RWPE2 (cell line): ENCODE measurements at regions not wholly inside any gene's neighbourhood (a gene's known extent, or its start where the extent isn't known, plus 50 kb on each side); places are given as distances from the start of the nearest gene placed in this dataset.
"Not testable (repeated sequence)": the region's sequence is repeated elsewhere in the genome, so short reads cannot be mapped to it uniquely, and the experiment has no call there.

Experiments used
- ATAC-seq: fragments of 200-7000 bp; cut with Tn5 transposase; 3 replicates; pipeline ENCODE4 v1.9.1; 2021; ENCODE audit warnings: low read depth
- DNase-seq: peaks from one replicate; pipeline ENCODE4 v3.0.0-alpha.2; 2020; ENCODE audit warnings: low spot score
- H3K27ac ChIP-seq: fragments of 450-650 bp; 2 replicates; pipeline ENCODE4 v1.5.1; 2017; ENCODE audit warnings: mild to moderate bottlenecking; ENCODE audit not compliant: poor library complexity, severe bottlenecking
- H3K27me3 ChIP-seq: fragments of 250-450 bp; sonication (Bioruptor Pico); 2 replicates; pipeline ENCODE4 v1.5.1; 2021; ENCODE audit warnings: mild to moderate bottlenecking, moderate library complexity; ENCODE audit not compliant: insufficient read depth, poor library complexity, severe bottlenecking
- H3K36me3 ChIP-seq: fragments of 250-450 bp; sonication (Bioruptor Pico); 2 replicates; pipeline ENCODE4 v1.5.1; 2020; ENCODE audit warnings: low read depth, mild to moderate bottlenecking, moderate library complexity
- H3K4me1 ChIP-seq: fragments of 250-450 bp; sonication (Bioruptor Pico); 2 replicates; pipeline ENCODE4 v1.5.1; 2021; ENCODE audit warnings: mild to moderate bottlenecking, moderate library complexity; ENCODE audit not compliant: insufficient read depth, poor library complexity, severe bottlenecking
- H3K4me3 ChIP-seq: fragments of 250-450 bp; sonication (Bioruptor Pico); 2 replicates; pipeline ENCODE4 v1.5.1; 2021; ENCODE audit warnings: mild to moderate bottlenecking, moderate library complexity; ENCODE audit not compliant: severe bottlenecking
- H3K9me3 ChIP-seq: fragments of 250-450 bp; sonication (Bioruptor Pico); 2 replicates; pipeline ENCODE4 v1.5.1; 2021; ENCODE audit warnings: mild to moderate bottlenecking, moderate library complexity; ENCODE audit not compliant: severe bottlenecking
- CTCF ChIP-seq: fragments of 450-650 bp; IDR thresholded peaks from one replicate; pipeline ENCODE4 v1.5.1; 2017; ENCODE audit warnings: mild to moderate bottlenecking, moderate library complexity; ENCODE audit not compliant: poor library complexity, severe bottlenecking

GRCh38 chr13:85132986-85133385 lies 666.2 kb downstream of the SLITRK6 start:
- H3K9me3 ChIP-seq: no peaks in the 10 kb centered on the region
- no peak overlapping the region for H3K27ac ChIP-seq
- DNase-seq (no peak), ATAC-seq (no peak)
- H3K36me3 ChIP-seq: no peaks in the 10 kb centered on the region
- H3K4me1 ChIP-seq: peaks cover 5% of the 10 kb centered on the region
- no peaks in the 10 kb centered on the region for H3K27me3 ChIP-seq
- no peak for TF ChIP-seq CTCF
- no peak overlapping the region for H3K4me3 ChIP-seq

GRCh38 chr13:85123501-85123900 lies 675.7 kb downstream of the SLITRK6 start:
- H3K27me3 ChIP-seq, H3K4me3 ChIP-seq, ATAC-seq: not testable (repeated sequence)

GRCh38 chr13:85108356-85108755 lies 690.9 kb downstream of the SLITRK6 start:
- Histone ChIP-seq H3K36me3 (no peaks in the 10 kb centered on the region), H3K27ac (no peak overlapping the region), H3K4me1 (peaks cover 6% of the 10 kb centered on the region), H3K27me3 (no peaks in the 10 kb centered on the region), H3K9me3 (no peaks in the 10 kb centered on the region), H3K4me3 (no peak overlapping the region)
- DNase-seq (no peak), ATAC-seq (peak; percentile 71; the same call in 2 of the 3 replicates)
- TF ChIP-seq CTCF: no peak

More at GRCh38 chr13:85123501-85123900, 675.7 kb downstream of the SLITRK6 start:
- not testable (repeated sequence) for H3K27ac ChIP-seq, H3K36me3 ChIP-seq, DNase-seq, H3K9me3 ChIP-seq, H3K4me1 ChIP-seq

GRCh38 chr13:85099245-85099644 lies 700.0 kb downstream of the SLITRK6 start:
- no peaks in the 10 kb centered on the region for H3K4me1 ChIP-seq
- H3K4me3 ChIP-seq: no peak overlapping the region
- no peak overlapping the region for H3K27ac ChIP-seq
- H3K9me3 ChIP-seq: no peaks in the 10 kb centered on the region
- ATAC-seq: no peak
- no peak for DNase-seq
- no peak for TF ChIP-seq CTCF
- H3K27me3 ChIP-seq: no peaks in the 10 kb centered on the region
- H3K36me3 ChIP-seq: no peaks in the 10 kb centered on the region

- TF ChIP-seq CTCF: no peak
- H3K4me3 ChIP-seq: no peak overlapping the region
- no peaks in the 10 kb centered on the region for H3K4me1 ChIP-seq
- H3K9me3 ChIP-seq: no peaks in the 10 kb centered on the region
- ATAC-seq: no peak
- no peak for DNase-seq
- no peaks in the 10 kb centered on the region for H3K36me3 ChIP-seq
- H3K27me3 ChIP-seq: no peaks in the 10 kb centered on the region
- no peak overlapping the region for H3K27ac ChIP-seq
Observed at GRCh38 chr13:85095418-85096272, 703.6 kb downstream of the SLITRK6 start.
